ENCODE measurements at regions not wholly inside any gene's neighbourhood (a gene's known extent, or its start where the extent isn't known, plus 50 kb on each side); places are given as distances from the start of the nearest gene placed in this dataset.

DNA sequence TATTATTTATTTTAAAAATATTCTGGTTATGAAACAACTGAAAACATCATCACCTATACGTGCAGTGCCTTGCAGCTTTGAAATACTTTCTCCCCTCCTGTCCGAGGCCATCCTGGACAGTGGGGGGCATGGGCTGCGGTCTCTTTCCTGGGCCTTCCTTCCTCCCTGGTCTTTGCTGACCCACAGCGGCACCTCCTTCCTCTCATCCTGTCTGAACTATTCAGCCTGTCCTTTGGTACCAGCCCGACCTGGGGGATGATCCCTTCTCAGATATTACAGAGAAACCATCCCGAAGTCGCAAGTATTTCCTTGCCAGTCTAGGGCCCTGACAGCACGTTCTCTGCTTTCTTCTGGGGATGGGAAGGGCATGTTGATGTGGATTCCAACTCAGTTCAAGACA is 736.6 kb upstream of the HS6ST1 start:
- TF ChIP-seq CTCF (IDR thresholded peaks at IDR 0.05; ENCODE audit: low read length) (no peak), EZH2phosphoT487 (IDR thresholded peaks at IDR 0.05; ENCODE audit: low read length) (no peak), EZH2 (optimal IDR thresholded peaks at IDR 0.05; ENCODE audit: low read depth, low read length) (no peak)
